ENCODE measurements at regions not wholly inside any gene's neighbourhood (a gene's known extent, or its start where the extent isn't known, plus 50 kb on each side); places are given as distances from the start of the nearest gene placed in this dataset.

DNA sequence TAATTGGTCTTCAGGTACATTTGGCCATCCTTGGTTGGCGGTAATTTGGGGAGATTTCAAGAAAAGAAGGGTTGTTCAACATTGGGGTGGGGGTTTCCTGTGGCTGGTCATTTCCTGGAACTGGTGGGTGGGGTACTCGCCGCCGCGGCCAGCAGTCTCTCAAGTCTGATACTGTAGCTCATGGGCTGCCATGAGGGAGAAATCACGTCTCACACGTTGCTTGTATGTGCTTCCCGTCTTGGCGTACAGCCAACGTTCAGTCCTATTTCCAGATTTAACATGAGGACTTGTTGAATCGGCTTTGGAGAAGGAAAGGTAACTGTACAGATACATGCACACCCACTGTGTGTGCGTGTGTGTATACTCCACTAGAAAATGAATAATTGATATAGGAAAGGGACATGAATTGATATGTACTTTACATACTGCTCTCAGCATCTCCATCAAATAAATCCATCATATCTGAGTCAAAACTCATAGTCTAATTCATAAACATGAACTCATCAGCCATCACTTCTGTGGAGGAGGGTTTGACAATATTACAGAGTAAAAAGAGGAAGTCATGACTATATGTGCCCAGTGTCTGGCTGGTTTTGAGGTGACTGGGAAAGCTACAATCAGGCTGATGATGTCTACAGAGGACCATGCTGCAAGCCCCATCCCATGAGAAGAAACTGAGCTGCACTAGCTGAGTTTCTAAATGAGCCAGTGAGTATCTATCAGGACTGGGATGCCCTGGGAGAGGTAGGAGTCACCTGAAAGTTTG, 418.1 kb downstream of the TSHZ3 start:
- H3K9me3 ChIP-seq (ENCODE audit: control insufficient read depth, insufficient read depth, low read length), result no peaks in the 10 kb centered on the region; the same call in 1 of the 2 replicates
- no peaks in the 10 kb centered on the region for H3K4me1 ChIP-seq (ENCODE audit: insufficient read depth, low read length)
- H3K9ac ChIP-seq (ENCODE audit: low read depth, low read length), result no peak overlapping the region
- H3K36me3 ChIP-seq (ENCODE audit: insufficient read depth, low read length), result no peaks in the 10 kb centered on the region

DNA sequence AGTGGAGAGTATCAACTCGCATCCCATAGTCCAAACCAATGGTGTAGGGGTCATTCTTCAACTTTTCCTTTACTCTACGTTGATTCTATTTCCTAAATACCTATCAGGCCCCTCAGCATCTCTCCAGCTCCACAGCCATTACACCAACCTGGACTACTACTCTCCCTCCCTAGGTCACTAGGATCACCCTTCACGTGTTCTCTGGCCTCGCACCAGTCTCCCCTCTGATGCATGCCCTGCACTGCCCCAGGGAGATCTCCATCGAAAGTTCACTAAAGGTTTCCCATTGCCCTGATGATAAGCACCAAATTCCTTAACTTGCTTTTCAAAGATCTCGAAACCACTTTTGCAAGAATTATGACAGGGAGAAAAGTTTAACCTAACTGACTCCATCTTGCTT, 421.5 kb downstream of the TSHZ3 start:
- H3K36me3 ChIP-seq (ENCODE audit: insufficient read depth, low read length), result no peaks in the 10 kb centered on the region
- no peaks in the 10 kb centered on the region for H3K4me1 ChIP-seq (ENCODE audit: insufficient read depth, low read length)
- H3K9ac ChIP-seq (ENCODE audit: low read depth, low read length), result no peak overlapping the region
- no peaks in the 10 kb centered on the region; the same call in none of the 2 replicates for H3K9me3 ChIP-seq (ENCODE audit: control insufficient read depth, insufficient read depth, low read length)

DNA sequence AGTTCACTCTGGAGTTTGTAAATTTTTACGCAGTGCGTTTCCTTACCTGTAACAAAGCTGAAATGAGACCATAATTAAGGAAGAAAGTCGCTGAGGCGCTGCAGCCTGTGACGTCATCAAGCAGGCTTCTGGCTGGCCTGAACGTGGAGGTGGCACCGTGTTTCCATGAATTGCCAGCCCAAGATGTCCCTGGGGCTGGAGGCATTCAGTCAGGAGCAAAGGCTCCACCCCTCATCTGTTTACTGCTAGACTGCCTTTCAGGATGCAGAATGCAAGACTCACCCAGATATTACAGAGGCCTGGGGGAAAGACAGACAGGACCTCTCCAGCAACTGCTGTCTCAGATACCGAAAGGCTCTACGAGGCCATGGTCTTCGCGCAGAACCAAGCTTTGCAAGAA, 424.6 kb downstream of the TSHZ3 start:
- Histone ChIP-seq H3K9ac (ENCODE audit: low read depth, low read length) (no peak overlapping the region), H3K36me3 (ENCODE audit: insufficient read depth, low read length) (no peaks in the 10 kb centered on the region), H3K4me1 (ENCODE audit: insufficient read depth, low read length) (0 out of 2 replicates have a peak, but pooled peaks cover 6% of the 10 kb centered on the region), H3K9me3 (ENCODE audit: control insufficient read depth, insufficient read depth, low read length) (no peaks in the 10 kb centered on the region; the same call in 1 of the 2 replicates)

DNA sequence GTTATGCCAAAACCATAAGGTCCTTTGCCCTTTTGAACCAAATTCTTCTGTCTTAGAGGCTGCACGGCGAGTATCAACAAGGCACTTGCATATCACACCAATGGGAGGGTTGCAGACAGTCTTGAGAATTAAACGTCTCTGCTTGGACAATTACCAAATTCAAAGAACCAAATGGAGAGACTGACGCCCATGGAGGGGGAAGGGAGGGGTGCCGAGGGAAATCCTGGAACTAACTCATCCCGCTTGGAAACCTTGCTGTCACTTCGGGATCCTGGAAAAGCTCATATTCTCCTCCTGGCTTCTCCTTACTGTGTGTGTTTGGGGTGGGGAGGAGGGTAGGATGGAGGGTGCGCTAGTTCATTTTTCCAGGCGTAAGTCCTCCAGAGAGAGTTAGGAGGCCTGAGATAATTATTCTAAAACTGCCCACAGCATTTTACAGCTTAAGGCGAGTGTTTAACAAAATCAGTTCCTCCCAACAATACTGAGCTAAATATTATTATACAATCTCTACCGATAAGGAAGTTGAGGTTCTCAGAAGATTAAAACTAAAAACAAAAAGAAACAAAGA, 425.1 kb downstream of the TSHZ3 start:
- H3K36me3 ChIP-seq (ENCODE audit: insufficient read depth, low read length), result no peaks in the 10 kb centered on the region
- H3K4me1 ChIP-seq (ENCODE audit: insufficient read depth, low read length), result 0 out of 2 replicates have a peak, but pooled peaks cover 6% of the 10 kb centered on the region
- no peak overlapping the region for H3K9ac ChIP-seq (ENCODE audit: low read depth, low read length)
- H3K9me3 ChIP-seq (ENCODE audit: control insufficient read depth, insufficient read depth, low read length), result no peaks in the 10 kb centered on the region; the same call in 1 of the 2 replicates

DNA sequence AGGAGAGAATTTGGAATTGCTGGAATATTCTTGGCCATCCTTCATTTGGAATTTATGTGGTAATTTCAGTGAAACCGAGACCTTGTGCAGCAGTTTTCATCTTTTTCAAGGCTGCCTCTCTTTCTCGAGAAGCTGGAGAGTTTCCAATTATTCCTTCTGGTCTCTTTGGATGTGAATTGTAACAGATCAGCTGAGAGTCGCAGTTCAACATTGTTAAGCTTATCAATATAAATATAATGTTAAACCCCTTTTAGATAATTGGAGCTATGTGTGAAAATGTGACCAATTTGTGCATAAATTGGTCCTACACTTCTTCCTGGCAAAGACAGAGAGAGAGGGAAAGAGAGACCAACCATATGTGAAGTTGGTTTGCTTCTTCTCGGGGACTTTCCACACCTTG, 425.6 kb downstream of the TSHZ3 start:
- H3K36me3 ChIP-seq (ENCODE audit: insufficient read depth, low read length), result no peaks in the 10 kb centered on the region

DNA sequence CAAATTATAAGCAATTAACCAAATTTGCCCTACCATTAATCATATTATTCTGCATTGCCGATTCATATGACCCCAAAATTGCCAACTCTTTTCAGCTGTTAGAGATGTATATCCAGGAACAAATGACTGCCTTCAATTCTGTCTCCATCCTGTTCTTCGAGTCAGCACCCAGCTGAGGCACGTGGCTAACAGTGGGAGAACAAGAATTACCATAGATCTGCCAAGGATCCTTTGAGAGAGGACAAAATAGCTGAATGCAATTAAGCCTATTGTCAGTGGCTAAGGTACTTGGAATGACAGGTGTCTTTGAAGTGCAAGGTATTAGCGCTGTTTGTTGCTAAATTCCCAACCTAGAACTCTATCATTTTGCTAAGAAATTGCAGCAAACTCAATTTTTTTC, 426.1 kb downstream of the TSHZ3 start:
- Histone ChIP-seq H3K9ac (ENCODE audit: low read depth, low read length) (no peak overlapping the region), H3K4me1 (ENCODE audit: insufficient read depth, low read length) (0 out of 2 replicates have a peak, but pooled peaks cover 6% of the 10 kb centered on the region), H3K36me3 (ENCODE audit: insufficient read depth, low read length) (no peaks in the 10 kb centered on the region), H3K9me3 (ENCODE audit: control insufficient read depth, insufficient read depth, low read length) (no peaks in the 10 kb centered on the region; the same call in 1 of the 2 replicates)

More for the DNA sequence above, 425.6 kb downstream of the TSHZ3 start:
- H3K9ac ChIP-seq (ENCODE audit: low read depth, low read length), result no peak overlapping the region
- H3K4me1 ChIP-seq (ENCODE audit: insufficient read depth, low read length), result 0 out of 2 replicates have a peak, but pooled peaks cover 6% of the 10 kb centered on the region
- no peaks in the 10 kb centered on the region; the same call in 1 of the 2 replicates for H3K9me3 ChIP-seq (ENCODE audit: control insufficient read depth, insufficient read depth, low read length)

DNA sequence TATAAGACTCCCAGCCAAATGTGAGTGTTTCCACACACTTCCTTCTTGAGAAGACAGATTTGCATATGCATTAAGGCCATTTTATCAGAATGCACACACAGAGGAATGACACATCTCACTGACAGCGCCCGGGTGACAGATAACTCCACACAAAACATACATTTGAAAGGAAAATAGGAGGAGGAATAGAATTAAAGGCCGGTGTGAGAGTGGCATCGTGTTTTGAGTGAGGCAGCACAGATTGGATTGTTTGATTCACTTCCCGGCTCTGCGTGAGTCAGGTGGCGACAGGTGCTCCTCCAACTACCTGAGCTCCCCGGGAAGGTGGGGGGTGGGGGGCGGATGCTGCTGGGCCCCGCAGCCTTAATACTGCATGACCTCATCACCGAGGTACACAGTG, 429.0 kb downstream of the TSHZ3 start:
- Histone ChIP-seq H3K9ac (ENCODE audit: low read depth, low read length) (no peak overlapping the region), H3K4me1 (ENCODE audit: insufficient read depth, low read length) (0 out of 2 replicates have a peak, but pooled peaks cover 6% of the 10 kb centered on the region), H3K9me3 (ENCODE audit: control insufficient read depth, insufficient read depth, low read length) (no peaks in the 10 kb centered on the region; the same call in 1 of the 2 replicates), H3K36me3 (ENCODE audit: insufficient read depth, low read length) (no peaks in the 10 kb centered on the region)

DNA sequence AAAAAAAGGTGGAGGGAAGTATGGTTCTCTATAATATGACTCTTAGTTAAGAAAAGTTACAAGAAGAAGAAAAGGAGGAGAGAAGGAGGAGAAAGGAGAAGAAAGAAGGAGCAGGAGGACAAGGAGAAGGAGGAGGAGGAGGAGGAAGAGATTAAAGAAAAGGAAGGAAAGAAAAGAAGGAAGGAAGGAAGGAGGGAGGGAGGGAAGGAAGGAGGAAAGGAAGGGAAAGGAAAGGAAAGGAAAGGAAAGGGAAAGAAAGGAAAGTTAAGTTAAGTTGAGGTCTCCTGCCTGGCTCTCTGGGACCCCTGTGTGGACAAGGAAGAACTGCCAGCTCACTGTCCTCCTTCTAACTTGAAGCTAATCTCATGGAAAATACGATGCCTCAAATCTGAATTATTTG, 429.5 kb downstream of the TSHZ3 start:
- Histone ChIP-seq H3K4me1 (ENCODE audit: insufficient read depth, low read length) (0 out of 2 replicates have a peak, but pooled peaks cover 6% of the 10 kb centered on the region), H3K36me3 (ENCODE audit: insufficient read depth, low read length) (no peaks in the 10 kb centered on the region), H3K9ac (ENCODE audit: low read depth, low read length) (no peak overlapping the region), H3K9me3 (ENCODE audit: control insufficient read depth, insufficient read depth, low read length) (no peaks in the 10 kb centered on the region; the same call in 1 of the 2 replicates)

DNA sequence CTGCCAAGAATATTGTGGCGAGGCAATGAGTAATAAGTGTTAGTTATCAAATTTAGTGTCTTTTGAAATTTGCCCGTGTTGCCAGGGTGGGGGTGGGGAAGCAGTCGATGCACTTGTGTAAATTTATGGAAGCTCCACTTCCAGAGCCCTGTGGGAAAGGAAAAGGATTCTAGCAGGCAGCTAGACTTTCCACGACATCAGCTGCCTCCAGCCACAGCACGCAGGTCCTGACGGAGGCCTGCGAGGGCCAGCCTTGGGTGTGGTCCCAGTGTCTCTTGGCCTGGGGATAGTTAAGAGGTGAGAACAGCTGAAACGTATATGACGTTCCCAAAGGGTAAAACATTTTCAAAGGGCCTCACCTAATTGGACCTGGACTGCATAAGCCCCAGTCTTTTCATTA, 433.0 kb downstream of the TSHZ3 start:
- H3K9me3 ChIP-seq (ENCODE audit: control insufficient read depth, insufficient read depth, low read length), result no peaks in the 10 kb centered on the region
- 0 out of 2 replicates have a peak, but pooled peaks cover 6% of the 10 kb centered on the region for H3K4me1 ChIP-seq (ENCODE audit: insufficient read depth, low read length)
- no peaks in the 10 kb centered on the region for H3K36me3 ChIP-seq (ENCODE audit: insufficient read depth, low read length)
- H3K9ac ChIP-seq (ENCODE audit: low read depth, low read length), result no peak overlapping the region

DNA sequence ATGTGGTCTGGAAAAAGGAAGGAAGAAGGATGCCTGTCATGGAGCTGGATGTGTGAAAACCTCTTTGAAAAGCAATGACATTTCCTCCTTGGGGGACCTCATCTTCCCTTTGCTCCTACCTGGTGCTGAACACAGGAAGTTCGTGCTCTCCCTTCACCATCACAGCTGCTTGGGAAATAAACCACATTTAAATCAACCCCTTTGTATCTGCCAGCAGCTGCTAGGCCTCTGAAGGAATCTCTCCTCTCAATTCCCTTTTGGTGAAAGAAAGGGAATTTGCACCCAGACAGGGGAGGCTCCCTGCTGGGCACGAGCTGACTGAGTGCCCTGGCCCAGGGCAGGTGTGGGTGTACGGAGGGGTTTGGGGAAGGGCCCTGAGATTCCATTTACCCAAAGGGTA, 437.7 kb downstream of the TSHZ3 start:
- H3K36me3 ChIP-seq (ENCODE audit: insufficient read depth, low read length), result no peaks in the 10 kb centered on the region
- H3K9me3 ChIP-seq (ENCODE audit: control insufficient read depth, insufficient read depth, low read length), result no peaks in the 10 kb centered on the region
- no peaks in the 10 kb centered on the region for H3K4me1 ChIP-seq (ENCODE audit: insufficient read depth, low read length)
- no peak overlapping the region for H3K9ac ChIP-seq (ENCODE audit: low read depth, low read length)

DNA sequence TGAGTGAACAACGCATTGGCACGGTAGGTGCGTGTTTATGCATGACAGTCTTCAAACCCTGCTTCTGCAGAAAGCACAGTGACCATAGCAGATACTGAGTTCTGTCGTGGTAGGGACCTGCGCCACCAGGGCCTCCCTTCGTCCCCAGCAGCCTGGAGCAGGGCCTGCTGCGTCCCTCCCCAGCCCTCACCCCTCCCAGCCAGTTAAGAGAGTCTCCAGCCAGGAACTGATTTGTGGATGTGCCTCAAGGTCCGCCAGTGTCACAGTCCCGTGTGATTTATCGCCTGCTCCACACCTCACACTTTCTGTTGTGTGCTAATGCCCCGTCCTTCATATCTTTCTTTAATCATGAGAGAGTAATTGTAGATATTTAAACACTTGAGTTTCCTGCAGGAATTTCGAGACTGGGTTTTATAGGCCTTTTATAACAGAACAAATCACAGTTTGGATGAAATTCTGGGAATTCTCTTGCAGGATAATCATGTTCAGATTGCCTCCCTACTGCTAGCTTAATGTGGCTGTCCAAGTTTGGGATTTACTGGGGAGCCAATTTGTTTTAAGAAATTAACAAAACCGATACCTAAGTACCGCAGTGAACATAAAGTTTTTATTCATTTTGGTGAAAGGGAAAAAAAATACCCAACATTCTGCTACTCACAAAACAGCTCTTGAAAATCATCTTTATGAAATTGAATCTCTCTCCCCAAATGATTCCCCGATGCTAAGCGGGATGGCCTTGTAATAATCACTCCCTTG, 438.6 kb downstream of the TSHZ3 start:
- H3K9ac ChIP-seq (ENCODE audit: low read depth, low read length), result no peak overlapping the region
- H3K4me1 ChIP-seq (ENCODE audit: insufficient read depth, low read length), result no peaks in the 10 kb centered on the region
- no peaks in the 10 kb centered on the region for H3K9me3 ChIP-seq (ENCODE audit: control insufficient read depth, insufficient read depth, low read length)
- H3K36me3 ChIP-seq (ENCODE audit: insufficient read depth, low read length), result no peaks in the 10 kb centered on the region

DNA sequence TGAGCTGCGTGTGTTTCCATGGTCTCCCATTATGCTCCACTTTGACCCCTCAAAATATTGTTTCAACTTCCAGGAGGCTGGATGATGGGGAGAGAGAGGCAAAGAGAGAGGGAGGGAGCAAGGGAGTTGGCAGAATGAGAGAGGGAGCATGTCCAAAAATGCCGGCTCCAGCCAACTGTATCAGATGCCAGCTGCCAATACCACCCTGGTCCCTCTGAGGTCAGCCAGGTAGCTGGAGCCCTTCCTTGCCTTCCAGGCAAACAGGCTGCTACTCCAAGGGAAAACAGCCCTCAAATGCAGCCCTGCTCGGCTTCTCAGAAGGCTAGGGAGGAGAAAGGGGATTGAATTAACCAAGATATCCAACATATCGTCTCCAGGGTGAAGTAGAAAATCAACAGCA, 440.0 kb downstream of the TSHZ3 start:
- no peaks in the 10 kb centered on the region for H3K36me3 ChIP-seq (ENCODE audit: insufficient read depth, low read length)
- no peaks in the 10 kb centered on the region for H3K9me3 ChIP-seq (ENCODE audit: control insufficient read depth, insufficient read depth, low read length)
- H3K9ac ChIP-seq (ENCODE audit: low read depth, low read length), result no peak overlapping the region
- H3K4me1 ChIP-seq (ENCODE audit: insufficient read depth, low read length), result no peaks in the 10 kb centered on the region

DNA sequence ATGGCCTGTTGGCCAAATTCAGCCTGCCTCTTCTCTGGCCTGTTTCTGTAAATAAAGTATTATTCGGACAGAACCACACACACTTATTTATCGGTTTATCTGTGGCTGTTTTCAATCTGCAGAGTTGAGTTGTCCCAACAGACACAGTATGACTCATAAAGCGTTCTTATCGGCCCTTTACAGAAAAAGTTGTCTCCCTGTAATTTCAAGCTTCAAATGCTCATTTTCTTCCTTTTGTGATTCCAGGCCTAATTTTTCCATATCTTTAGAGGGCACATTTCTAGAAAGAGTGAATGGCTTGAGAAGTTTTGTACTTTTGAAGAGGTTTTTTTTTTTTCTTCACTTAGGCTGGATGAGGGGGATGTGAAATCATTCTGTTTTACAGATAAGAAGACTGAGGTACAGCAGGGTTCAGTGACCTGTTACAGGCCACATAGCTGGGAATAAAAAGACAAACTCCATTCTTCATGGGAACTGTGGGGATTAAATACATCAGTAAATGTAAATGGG, 440.9 kb downstream of the TSHZ3 start:
- no peaks in the 10 kb centered on the region for H3K36me3 ChIP-seq (ENCODE audit: insufficient read depth, low read length)
- no peak overlapping the region for H3K9ac ChIP-seq (ENCODE audit: low read depth, low read length)
- H3K4me1 ChIP-seq (ENCODE audit: insufficient read depth, low read length), result no peaks in the 10 kb centered on the region
- no peaks in the 10 kb centered on the region for H3K9me3 ChIP-seq (ENCODE audit: control insufficient read depth, insufficient read depth, low read length)

DNA sequence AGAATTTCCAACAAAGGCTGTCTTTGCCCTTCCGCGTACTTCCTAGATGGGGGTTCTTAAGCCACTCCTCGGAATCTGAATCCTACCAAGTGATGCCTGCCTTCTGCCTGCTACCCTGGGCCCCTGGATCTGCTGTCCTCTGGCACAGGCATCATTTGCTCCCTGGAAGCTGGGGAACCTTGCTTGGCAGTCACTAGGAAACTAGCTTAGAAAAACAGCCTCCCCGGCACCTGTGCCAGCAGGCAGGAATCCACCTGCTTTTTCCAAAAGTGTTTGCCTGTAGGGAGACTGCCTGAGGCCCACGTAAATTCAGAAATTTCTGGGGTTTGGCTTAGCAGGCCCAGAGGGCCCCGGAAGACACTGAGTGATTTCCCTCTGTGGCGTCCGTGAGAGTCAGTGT, 442.4 kb downstream of the TSHZ3 start:
- Histone ChIP-seq H3K9me3 (ENCODE audit: control insufficient read depth, insufficient read depth, low read length) (no peaks in the 10 kb centered on the region), H3K9ac (ENCODE audit: low read depth, low read length) (no peak overlapping the region), H3K36me3 (ENCODE audit: insufficient read depth, low read length) (no peaks in the 10 kb centered on the region), H3K4me1 (ENCODE audit: insufficient read depth, low read length) (no peaks in the 10 kb centered on the region)

Data from ES-I3 (cell line).